SK-N-SH (cell line): ENCODE measurements at regions not wholly inside any gene's neighbourhood (a gene's known extent, or its start where the extent isn't known, plus 50 kb on each side); places are given as distances from the start of the nearest gene placed in this dataset.

ENCODE experiments used
- CTCF ChIP-seq: fragments of 200-600 bp; sonication (generic); IDR thresholded peaks from 2 replicates; pipeline ENCODE4 v1.6.1; 2017; ENCODE audit warnings: antibody characterized with exemption, mild to moderate bottlenecking, moderate library complexity
- EP300 ChIP-seq, 2 experiments: IDR thresholded peaks; 2 replicates each; pipeline versions ENCODE4 v1.4.0 to v1.6.1; 2012; ENCODE audit warnings: borderline replicate concordance in 1 of 2, low read depth in 1 of 2, low read length in 1 of 2
- POLR2AphosphoS5 ChIP-seq: IDR thresholded peaks from 2 replicates; pipeline ENCODE4 v1.6.1; 2012; ENCODE audit warnings: low read depth, low read length

GRCh38 chr12:105674871-105675699 is 344.6 kb downstream of the C12orf75 start:
- no peak for TF ChIP-seq EP300 (IDR thresholded peaks at IDR 0.05; ENCODE audit: borderline replicate concordance in 1 of 2, low read depth in 1 of 2, low read length in 1 of 2)
- no peak for TF ChIP-seq CTCF
- TF ChIP-seq POLR2AphosphoS5: no peak
